Fibroblast of villous mesenchyme (primary cell): ENCODE measurements at regions not wholly inside any gene's neighbourhood (a gene's known extent, or its start where the extent isn't known, plus 50 kb on each side); places are given as distances from the start of the nearest gene placed in this dataset.

Source experiments
- DNase-seq: peaks from one replicate; pipeline ENCODE4 v3.0.0-alpha.2; 2010; ENCODE audit warnings: low read depth
- H3K4me3 ChIP-seq: 2 replicates; pipeline ENCODE4 v1.5.1; 2011; ENCODE audit warnings: low read depth, mild to moderate bottlenecking, low read length
- CTCF ChIP-seq: IDR thresholded peaks from 2 replicates; pipeline ENCODE4 v1.5.1; 2012; ENCODE audit warnings: low read depth, mild to moderate bottlenecking, low read length; ENCODE audit not compliant: insufficient read depth

- TF ChIP-seq CTCF: no peak
- DNase-seq: no peak
- no peak overlapping the region for H3K4me3 ChIP-seq
These were observed 570.5 kb upstream of the CITED2 start for GRCh38 chr6:139944976-139945375.

DNA sequence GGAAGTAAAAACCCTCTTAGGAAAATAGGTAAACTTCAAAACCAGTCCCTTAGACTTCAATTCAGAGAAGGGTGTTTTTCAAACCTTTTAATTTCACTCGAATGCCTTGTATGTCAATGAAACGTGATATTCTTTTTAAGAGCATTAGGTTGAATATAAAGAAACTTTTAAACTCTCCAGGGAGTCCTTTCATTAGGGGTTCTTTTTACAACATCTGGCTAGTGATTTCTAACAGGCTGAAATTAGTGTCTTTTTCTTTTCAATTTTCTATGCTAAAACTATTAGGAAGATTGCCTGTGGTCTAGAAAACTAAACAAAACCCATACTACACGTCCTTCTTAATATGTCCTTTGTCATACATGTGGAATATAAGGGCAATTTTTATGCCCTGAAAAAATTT, 569.7 kb upstream of the CITED2 start:
- no peak for DNase-seq
- no peak for TF ChIP-seq CTCF
- no peak overlapping the region for H3K4me3 ChIP-seq

GRCh38 chr6:139943391-139943790, 568.9 kb upstream of the CITED2 start:
- peak; percentile 80 for DNase-seq
- TF ChIP-seq CTCF: no peak
- H3K4me3 ChIP-seq: no peak overlapping the region

- H3K4me3 ChIP-seq: no peak overlapping the region
- no peak for TF ChIP-seq CTCF
- peak; percentile 59 for DNase-seq
These were observed 567.9 kb upstream of the CITED2 start for GRCh38 chr6:139942331-139942730.

GRCh38 chr6:139941826-139942225, 567.4 kb upstream of the CITED2 start:
- no peak overlapping the region for H3K4me3 ChIP-seq
- no peak for TF ChIP-seq CTCF
- no peak for DNase-seq

DNA sequence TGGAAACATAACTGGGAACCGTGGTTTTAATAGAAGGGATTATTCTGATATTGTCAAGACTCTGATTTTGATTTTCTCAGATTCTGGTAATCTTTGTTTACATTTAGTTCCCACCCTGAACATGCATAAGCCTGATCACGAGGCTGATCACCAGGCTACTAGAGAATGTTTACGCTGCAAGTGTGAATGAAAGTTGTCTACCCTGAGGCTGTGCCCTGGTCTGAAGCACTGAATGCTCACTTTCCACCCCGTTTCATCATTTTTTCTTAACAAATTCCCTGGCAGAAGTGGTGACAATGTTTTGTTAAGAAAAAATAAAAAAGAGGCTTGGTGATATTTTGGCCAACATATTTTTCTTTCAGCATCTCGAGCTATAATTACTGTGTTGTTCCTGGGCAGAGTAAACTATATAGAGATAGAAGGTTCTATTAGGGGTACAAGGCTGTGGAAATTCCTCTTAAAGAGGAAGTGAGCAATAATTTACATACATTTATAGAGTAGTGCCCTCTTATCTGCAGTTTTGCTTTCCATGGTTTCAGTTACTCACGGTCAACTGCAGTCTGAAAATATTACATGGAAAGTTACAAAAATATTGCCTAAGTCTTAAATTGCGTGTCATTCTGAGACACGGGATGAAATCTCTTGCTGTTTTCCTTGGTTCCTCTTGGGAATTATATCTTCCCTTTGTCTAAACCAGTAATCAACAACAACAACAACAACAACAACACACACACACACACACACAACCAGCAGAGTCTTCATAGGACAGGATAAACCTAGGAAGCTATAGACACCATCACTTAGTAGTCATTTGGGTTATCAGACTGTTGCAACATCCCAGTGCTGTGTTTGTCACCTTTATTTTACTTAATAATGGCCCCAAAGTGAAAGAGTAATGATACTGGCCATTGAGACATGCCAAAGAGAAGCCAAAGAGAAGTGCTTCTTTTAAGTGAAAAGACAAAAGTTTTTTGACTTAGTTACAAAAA, 566.6 kb upstream of the CITED2 start:
- TF ChIP-seq CTCF: no peak
- no peak overlapping the region for H3K4me3 ChIP-seq
- DNase-seq: peak; percentile 92
